ENCODE measurements at regions not wholly inside any gene's neighbourhood (a gene's known extent, or its start where the extent isn't known, plus 50 kb on each side); places are given as distances from the start of the nearest gene placed in this dataset.

DNA sequence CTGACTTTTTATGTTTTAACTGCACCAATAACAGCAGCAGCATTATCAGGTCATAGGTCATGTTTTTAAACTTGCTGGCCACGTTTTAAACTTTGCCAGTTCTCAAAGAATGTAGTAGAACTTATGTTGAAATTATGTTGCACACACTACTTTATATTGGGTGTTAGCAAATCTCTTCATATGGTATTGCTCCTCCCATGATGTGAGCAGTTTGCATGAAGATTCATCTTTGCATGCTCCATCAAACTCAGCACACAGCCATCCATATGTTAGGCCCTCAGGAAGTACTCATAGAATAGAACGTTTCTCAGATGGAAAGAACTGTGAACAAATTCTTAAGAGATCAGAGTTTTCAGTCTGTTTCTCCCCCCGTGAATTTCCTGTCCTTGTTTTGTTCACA lies 128.6 kb upstream of the MAP9 start:
- Mint-ChIP-seq H3K27ac (no peak overlapping the region), H3K27me3 (no peaks in the 10 kb centered on the region), H3K36me3 (ENCODE audit: low read depth) (no peaks in the 10 kb centered on the region), H3K4me3 (no peak overlapping the region), H3K4me1 (ENCODE audit: low read depth) (no peaks in the 10 kb centered on the region), H3K9me3 (no peaks in the 10 kb centered on the region)
- Histone ChIP-seq H3K27ac (ENCODE audit: low read depth in 1 of 2, low read length in 2 of 2) (no peak overlapping the region), H3K4me1 (ENCODE audit: insufficient read depth, low read length) (no peaks in the 10 kb centered on the region), H3K4me3 (ENCODE audit: low read length) (no peak overlapping the region), H3K9me3 (ENCODE audit: control insufficient read depth in 1 of 2, insufficient read depth in 1 of 2, low read length in 2 of 2) (no peaks in the 10 kb centered on the region), H3K27me3 (ENCODE audit: control insufficient read depth in 1 of 2, insufficient read depth in 2 of 2, low read length in 2 of 2) (no peaks in the 10 kb centered on the region), H3K36me3 (ENCODE audit: insufficient read depth, low read length) (no peaks in the 10 kb centered on the region)
- ChIA-PET POLR2A (no interaction called here), CTCF (no interaction called here)
- ATAC-seq (ENCODE audit: poor library complexity) (no peak), DNase-seq (no peak)
- intact Hi-C loops (cut with DNase I, micrococcal nuclease): no loop called here
- no peak for TF ChIP-seq CTCF (IDR thresholded peaks at IDR 0.05)

- DNase-seq (no peak), ATAC-seq (ENCODE audit: poor library complexity) (no peak)
- ChIA-PET POLR2A (no interaction called here), CTCF (no interaction called here)
- TF ChIP-seq CTCF (IDR thresholded peaks at IDR 0.05): no peak
- H3K27me3 Mint-ChIP-seq: no peaks in the 10 kb centered on the region
- H3K9me3 ChIP-seq (ENCODE audit: control insufficient read depth in 1 of 2, insufficient read depth in 1 of 2, low read length in 2 of 2): peaks cover 0 to 4% of the 10 kb centered on the region in 2 experiments
- no peaks in the 10 kb centered on the region for H3K27me3 ChIP-seq (ENCODE audit: control insufficient read depth in 1 of 2, insufficient read depth in 2 of 2, low read length in 2 of 2)
- no peak overlapping the region for H3K4me3 Mint-ChIP-seq
- peaks cover 2% of the 10 kb centered on the region for H3K9me3 Mint-ChIP-seq
- H3K27ac Mint-ChIP-seq: no peak overlapping the region
- H3K36me3 Mint-ChIP-seq (ENCODE audit: low read depth): no peaks in the 10 kb centered on the region
- no peak overlapping the region for H3K27ac ChIP-seq (ENCODE audit: low read depth in 1 of 2, low read length in 2 of 2)
- H3K4me1 ChIP-seq (ENCODE audit: insufficient read depth, low read length): no peaks in the 10 kb centered on the region
- intact Hi-C loops (cut with DNase I, micrococcal nuclease): no loop called here
- H3K36me3 ChIP-seq (ENCODE audit: insufficient read depth, low read length): no peaks in the 10 kb centered on the region
- H3K4me1 Mint-ChIP-seq (ENCODE audit: low read depth): no peaks in the 10 kb centered on the region
- no peak overlapping the region for H3K4me3 ChIP-seq (ENCODE audit: low read length)
Measured at GRCh38 chr4:155497306-155497705, 120.5 kb upstream of the MAP9 start.

DNA sequence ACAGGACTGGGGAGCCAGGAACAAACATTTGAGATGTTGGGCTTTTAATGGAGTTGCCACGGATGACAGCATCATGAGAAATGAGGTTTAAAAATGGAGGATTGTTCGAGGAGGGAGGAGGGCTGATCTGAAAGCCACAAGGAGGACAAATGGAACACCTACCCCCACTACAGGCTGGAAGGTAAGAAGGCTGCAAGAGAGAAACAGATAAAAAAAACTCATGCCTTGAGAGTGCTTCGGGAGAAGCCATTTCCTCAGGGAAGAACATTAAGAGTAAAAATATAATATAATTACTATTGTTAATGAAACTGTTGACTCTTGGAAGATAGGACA lies 119.5 kb upstream of the MAP9 start:
- no peak overlapping the region for H3K27ac Mint-ChIP-seq
- no peak overlapping the region for H3K27ac ChIP-seq (ENCODE audit: low read depth in 1 of 2, low read length in 2 of 2)
- H3K4me1 ChIP-seq (ENCODE audit: insufficient read depth, low read length): no peaks in the 10 kb centered on the region
- peaks cover 0 to 4% of the 10 kb centered on the region in 2 experiments for H3K9me3 ChIP-seq (ENCODE audit: control insufficient read depth in 1 of 2, insufficient read depth in 1 of 2, low read length in 2 of 2)
- ATAC-seq (ENCODE audit: poor library complexity) (no peak), DNase-seq (no peak)
- no peaks in the 10 kb centered on the region for H3K27me3 Mint-ChIP-seq
- H3K4me3 Mint-ChIP-seq: no peak overlapping the region
- POLR2A ChIA-PET: no interaction called here
- H3K9me3 Mint-ChIP-seq: peaks cover 2% of the 10 kb centered on the region
- TF ChIP-seq CTCF (IDR thresholded peaks at IDR 0.05): no peak
- CTCF ChIA-PET: no interaction called here
- H3K4me3 ChIP-seq (ENCODE audit: low read length): no peak overlapping the region
- H3K36me3 Mint-ChIP-seq (ENCODE audit: low read depth): no peaks in the 10 kb centered on the region
- intact Hi-C loops (cut with DNase I, micrococcal nuclease): no loop called here
- no peaks in the 10 kb centered on the region for H3K27me3 ChIP-seq (ENCODE audit: control insufficient read depth in 1 of 2, insufficient read depth in 2 of 2, low read length in 2 of 2)
- H3K4me1 Mint-ChIP-seq (ENCODE audit: low read depth): no peaks in the 10 kb centered on the region
- H3K36me3 ChIP-seq (ENCODE audit: insufficient read depth, low read length): no peaks in the 10 kb centered on the region

Data from CD4-positive, alpha-beta T cell (primary cell).